Effector memory CD4-positive, alpha-beta T cell (primary cell): ENCODE measurements at regions not wholly inside any gene's neighbourhood (a gene's known extent, or its start where the extent isn't known, plus 50 kb on each side); places are given as distances from the start of the nearest gene placed in this dataset.

Experiments
- DNase-seq, 3 donors: peaks; one replicate each; pipeline ENCODE4 v3.0.0-alpha.2; 2020
- H3K27ac ChIP-seq: 2 replicates; pipeline ENCODE4 v1.7.0; 2013; ENCODE audit warnings: mild to moderate bottlenecking, low read length, moderate library complexity; ENCODE audit not compliant: insufficient read depth, poor library complexity, severe bottlenecking
- H3K27me3 ChIP-seq: replicated peaks from 2 replicates; pipeline ENCODE4 v1.7.0; 2013; ENCODE audit warnings: mild to moderate bottlenecking, low read length; ENCODE audit not compliant: insufficient read depth, control insufficient read depth, poor library complexity, severe bottlenecking
- H3K36me3 ChIP-seq: 2 replicates; pipeline ENCODE4 v1.7.0; 2013; ENCODE audit warnings: mild to moderate bottlenecking, low read length, moderate library complexity; ENCODE audit not compliant: control insufficient read depth, insufficient read depth
- H3K4me1 ChIP-seq: 2 replicates; pipeline ENCODE4 v1.7.0; 2013; ENCODE audit warnings: low read length, mild to moderate bottlenecking; ENCODE audit not compliant: control insufficient read depth, insufficient read depth, poor library complexity, severe bottlenecking
- H3K4me3 ChIP-seq: 2 replicates; pipeline ENCODE4 v1.7.0; 2013; ENCODE audit warnings: low read length, low read depth, mild to moderate bottlenecking; ENCODE audit not compliant: insufficient read depth, poor library complexity, severe bottlenecking
- H3K9me3 ChIP-seq: 2 replicates; pipeline ENCODE4 v1.7.0; 2013; ENCODE audit warnings: mild to moderate bottlenecking, low read length, moderate library complexity; ENCODE audit not compliant: control insufficient read depth

- Histone ChIP-seq H3K4me3 (no peak overlapping the region), H3K27me3 (no peaks in the 10 kb centered on the region), H3K4me1 (no peaks in the 10 kb centered on the region)
These were observed 323.4 kb upstream of the GRM3 start for GRCh38 chr7:86320341-86320740.

GRCh38 chr7:86313842-86314241, 329.9 kb upstream of the GRM3 start:
- Histone ChIP-seq H3K4me3 (no peak overlapping the region), H3K27ac (no peak overlapping the region), H3K27me3 (no peaks in the 10 kb centered on the region), H3K4me1 (no peaks in the 10 kb centered on the region), H3K9me3 (no peaks in the 10 kb centered on the region), H3K36me3 (no peaks in the 10 kb centered on the region)
- no peak for DNase-seq

More at GRCh38 chr7:86320341-86320740, 323.4 kb upstream of the GRM3 start:
- DNase-seq: no peak
- no peak overlapping the region for H3K27ac ChIP-seq
- no peaks in the 10 kb centered on the region for H3K36me3 ChIP-seq
- H3K9me3 ChIP-seq: no peaks in the 10 kb centered on the region

GRCh38 chr7:86301301-86301700, 342.4 kb upstream of the GRM3 start:
- no peaks in the 10 kb centered on the region for H3K4me1 ChIP-seq
- H3K27ac ChIP-seq: no peak overlapping the region
- no peaks in the 10 kb centered on the region for H3K9me3 ChIP-seq
- H3K4me3 ChIP-seq: no peak overlapping the region
- no peaks in the 10 kb centered on the region for H3K27me3 ChIP-seq
- no peak for DNase-seq
- no peaks in the 10 kb centered on the region for H3K36me3 ChIP-seq

- H3K27me3 ChIP-seq: no peaks in the 10 kb centered on the region
- H3K4me3 ChIP-seq: no peak overlapping the region
- no peaks in the 10 kb centered on the region for H3K9me3 ChIP-seq
- no peak for DNase-seq
- H3K36me3 ChIP-seq: no peaks in the 10 kb centered on the region
- no peaks in the 10 kb centered on the region for H3K4me1 ChIP-seq
- no peak overlapping the region for H3K27ac ChIP-seq
These were observed 348.2 kb upstream of the GRM3 start for GRCh38 chr7:86295526-86295925.

- no peak overlapping the region for H3K27ac ChIP-seq
- no peaks in the 10 kb centered on the region for H3K4me1 ChIP-seq
- no peaks in the 10 kb centered on the region for H3K36me3 ChIP-seq
- DNase-seq: no peak
- no peaks in the 10 kb centered on the region for H3K27me3 ChIP-seq
- H3K4me3 ChIP-seq: no peak overlapping the region
- no peaks in the 10 kb centered on the region for H3K9me3 ChIP-seq
These were observed 361.6 kb upstream of the GRM3 start for GRCh38 chr7:86282014-86282682.

- no peak overlapping the region for H3K27ac ChIP-seq
- H3K4me3 ChIP-seq: no peak overlapping the region
- no peaks in the 10 kb centered on the region for H3K9me3 ChIP-seq
- no peak for DNase-seq
- no peaks in the 10 kb centered on the region for H3K4me1 ChIP-seq
- H3K36me3 ChIP-seq: no peaks in the 10 kb centered on the region
- H3K27me3 ChIP-seq: no peaks in the 10 kb centered on the region
These were observed 363.6 kb upstream of the GRM3 start for GRCh38 chr7:86280150-86280549.

GRCh38 chr7:86262781-86263180, 380.9 kb upstream of the GRM3 start:
- Histone ChIP-seq H3K9me3 (no peaks in the 10 kb centered on the region), H3K36me3 (no peaks in the 10 kb centered on the region), H3K4me1 (no peaks in the 10 kb centered on the region), H3K27me3 (no peaks in the 10 kb centered on the region), H3K27ac (no peak overlapping the region), H3K4me3 (no peak overlapping the region)
- no peak for DNase-seq

GRCh38 chr7:86257894-86258293, 385.8 kb upstream of the GRM3 start:
- no peak overlapping the region for H3K4me3 ChIP-seq
- DNase-seq: no peak

GRCh38 chr7:86252406-86252805, 391.3 kb upstream of the GRM3 start:
- H3K4me1 ChIP-seq: no peaks in the 10 kb centered on the region
- peaks cover 4% of the 10 kb centered on the region for H3K9me3 ChIP-seq
- H3K27ac ChIP-seq: no peak overlapping the region
- no peaks in the 10 kb centered on the region for H3K27me3 ChIP-seq
- no peak for DNase-seq
- no peak overlapping the region for H3K4me3 ChIP-seq
- H3K36me3 ChIP-seq: no peaks in the 10 kb centered on the region

More at GRCh38 chr7:86257894-86258293, 385.8 kb upstream of the GRM3 start:
- Histone ChIP-seq H3K4me1 (no peaks in the 10 kb centered on the region), H3K9me3 (no peaks in the 10 kb centered on the region), H3K27ac (no peak overlapping the region), H3K27me3 (no peaks in the 10 kb centered on the region), H3K36me3 (no peaks in the 10 kb centered on the region)

- no peaks in the 10 kb centered on the region for H3K4me1 ChIP-seq
- no peak overlapping the region for H3K4me3 ChIP-seq
- no peaks in the 10 kb centered on the region for H3K36me3 ChIP-seq
- H3K27ac ChIP-seq: no peak overlapping the region
- DNase-seq: no peak
- H3K9me3 ChIP-seq: peaks cover 4% of the 10 kb centered on the region
- no peaks in the 10 kb centered on the region for H3K27me3 ChIP-seq
These were observed 394.7 kb upstream of the GRM3 start for GRCh38 chr7:86248977-86249376.
